ENCODE measurements at regions not wholly inside any gene's neighbourhood (a gene's known extent, or its start where the extent isn't known, plus 50 kb on each side); places are given as distances from the start of the nearest gene placed in this dataset.

DNA sequence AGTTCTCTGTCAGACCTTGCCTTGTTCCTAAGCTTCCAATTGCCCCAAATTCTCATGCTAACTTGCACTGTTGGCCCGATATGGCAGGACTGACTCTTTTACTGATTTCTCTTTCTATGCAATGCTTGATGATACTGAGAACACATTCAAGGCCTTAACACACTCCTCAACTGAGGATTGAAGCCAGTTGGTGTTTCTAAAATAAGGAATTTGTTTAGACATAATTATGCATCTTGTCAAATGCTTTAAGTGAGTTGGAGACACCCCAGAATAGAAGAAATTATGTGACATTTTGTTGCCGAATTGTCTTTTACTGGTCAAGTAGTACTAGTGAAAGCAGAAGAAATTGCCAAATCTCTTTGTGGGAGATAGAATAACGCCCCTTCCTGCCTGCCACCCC, 60.0 kb upstream of the THSD7B start:
- Mint-ChIP-seq H3K9me3 (peaks cover 3% of the 10 kb centered on the region in 2 experiments; a peak in 3 of 5 replicates), H3K4me3 (no peak overlapping the region), H3K27ac (no peak overlapping the region), H3K4me1 (no peaks in the 10 kb centered on the region), H3K36me3 (ENCODE audit: insufficient read depth in 1 of 3, low read depth in 3 of 3) (no peaks in the 10 kb centered on the region), H3K27me3 (ENCODE audit: low read depth) (peaks cover 16% of the 10 kb centered on the region)
- no peak overlapping the region for H3K56ac ChIP-seq (ENCODE audit: insufficient read length, low read depth, low read length)
- WGBS (ENCODE audit: extremely low coverage, insufficient read length, low lambda C conversion rate), result no CpG with 5 or more reads among the region's 3 CpGs
- H3T11ph ChIP-seq (ENCODE audit: low read length), result no peak overlapping the region
- H4K91ac ChIP-seq (ENCODE audit: insufficient read length, low read depth, low read length), result no peak overlapping the region
- H3K14ac ChIP-seq (ENCODE audit: insufficient read depth, low read length), result no peak overlapping the region
- no peak overlapping the region for H3K23ac ChIP-seq (ENCODE audit: insufficient read length, low read depth, low read length)
- H3K4me2 ChIP-seq (ENCODE audit: insufficient read depth, insufficient read length, low read length), result no peak overlapping the region
- no peak overlapping the region for H2BK20ac ChIP-seq (ENCODE audit: low read depth, low read length, poor library complexity, severe bottlenecking)
- no peak overlapping the region for H2BK120ac ChIP-seq (ENCODE audit: low read depth, low read length, poor library complexity, severe bottlenecking)
- no peaks in the 10 kb centered on the region for H4K20me1 ChIP-seq (ENCODE audit: control insufficient read depth, insufficient read depth, insufficient read length)
- no peaks in the 10 kb centered on the region for H3K4me1 ChIP-seq (ENCODE audit: insufficient read depth, low read length)
- no peak overlapping the region for H3K9ac ChIP-seq (ENCODE audit: extremely low read depth, insufficient read length, low read length)
- H3K79me1 ChIP-seq (ENCODE audit: insufficient read depth, low read depth, low read length, poor library complexity, severe bottlenecking), result no peaks in the 10 kb centered on the region
- H2AK5ac ChIP-seq (ENCODE audit: insufficient read length, low read length), result no peak overlapping the region
- H3K79me2 ChIP-seq (ENCODE audit: insufficient read depth, low read length), result no peaks in the 10 kb centered on the region
- H2BK5ac ChIP-seq (ENCODE audit: insufficient read length, low read length), result no peak overlapping the region
- no peak overlapping the region for H2BK15ac ChIP-seq (ENCODE audit: low read depth, low read length)
- TF ChIP-seq, protein P1, sequence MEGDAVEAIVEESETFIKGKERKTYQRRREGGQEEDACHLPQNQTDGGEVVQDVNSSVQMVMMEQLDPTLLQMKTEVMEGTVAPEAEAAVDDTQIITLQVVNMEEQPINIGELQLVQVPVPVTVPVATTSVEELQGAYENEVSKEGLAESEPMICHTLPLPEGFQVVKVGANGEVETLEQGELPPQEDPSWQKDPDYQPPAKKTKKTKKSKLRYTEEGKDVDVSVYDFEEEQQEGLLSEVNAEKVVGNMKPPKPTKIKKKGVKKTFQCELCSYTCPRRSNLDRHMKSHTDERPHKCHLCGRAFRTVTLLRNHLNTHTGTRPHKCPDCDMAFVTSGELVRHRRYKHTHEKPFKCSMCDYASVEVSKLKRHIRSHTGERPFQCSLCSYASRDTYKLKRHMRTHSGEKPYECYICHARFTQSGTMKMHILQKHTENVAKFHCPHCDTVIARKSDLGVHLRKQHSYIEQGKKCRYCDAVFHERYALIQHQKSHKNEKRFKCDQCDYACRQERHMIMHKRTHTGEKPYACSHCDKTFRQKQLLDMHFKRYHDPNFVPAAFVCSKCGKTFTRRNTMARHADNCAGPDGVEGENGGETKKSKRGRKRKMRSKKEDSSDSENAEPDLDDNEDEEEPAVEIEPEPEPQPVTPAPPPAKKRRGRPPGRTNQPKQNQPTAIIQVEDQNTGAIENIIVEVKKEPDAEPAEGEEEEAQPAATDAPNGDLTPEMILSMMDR (conservative IDR thresholded peaks at IDR 0.05), result no peak
- H4K8ac ChIP-seq (replicated peaks; ENCODE audit: insufficient read length, low read depth, low read length), result no peak overlapping the region
- H3K23me2 ChIP-seq (ENCODE audit: insufficient read length, low read depth, low read length, poor library complexity, severe bottlenecking), result no peaks in the 10 kb centered on the region
- DNase-seq, result no peak
- no peak overlapping the region for H3K18ac ChIP-seq (ENCODE audit: insufficient read length, low read depth, low read length)
- H2AFZ ChIP-seq (ENCODE audit: low read length), result no peak overlapping the region
- no peaks in the 10 kb centered on the region for H3K27me3 ChIP-seq (ENCODE audit: insufficient read depth, low read length)
- H3K9me3 ChIP-seq (ENCODE audit: control insufficient read depth, low read depth, low read length), result no peaks in the 10 kb centered on the region
- no peak overlapping the region for H3K4ac ChIP-seq (ENCODE audit: low read depth, low read length)
- no peak overlapping the region for H3K27ac ChIP-seq (ENCODE audit: insufficient read length, low read depth, low read length)
- H4K5ac ChIP-seq (ENCODE audit: insufficient read length, low read depth, low read length), result no peak overlapping the region
- no peak overlapping the region for H2BK12ac ChIP-seq (ENCODE audit: insufficient read length, low read depth, low read length)
